GM21825 (cell line): ENCODE measurements at regions not wholly inside any gene's neighbourhood (a gene's known extent, or its start where the extent isn't known, plus 50 kb on each side); places are given as distances from the start of the nearest gene placed in this dataset.
"Not testable (repeated sequence)": the region's sequence is repeated elsewhere in the genome, so short reads cannot be mapped to it uniquely, and the experiment has no call there.

ENCODE experiments used
- ATAC-seq: cut with Tn5 transposase; IDR thresholded peaks from one replicate; pipeline ENCODE4 v1.9.1; 2021; ENCODE audit warnings: mild to moderate bottlenecking, moderate library complexity; ENCODE audit not compliant: unreplicated experiment

DNA sequence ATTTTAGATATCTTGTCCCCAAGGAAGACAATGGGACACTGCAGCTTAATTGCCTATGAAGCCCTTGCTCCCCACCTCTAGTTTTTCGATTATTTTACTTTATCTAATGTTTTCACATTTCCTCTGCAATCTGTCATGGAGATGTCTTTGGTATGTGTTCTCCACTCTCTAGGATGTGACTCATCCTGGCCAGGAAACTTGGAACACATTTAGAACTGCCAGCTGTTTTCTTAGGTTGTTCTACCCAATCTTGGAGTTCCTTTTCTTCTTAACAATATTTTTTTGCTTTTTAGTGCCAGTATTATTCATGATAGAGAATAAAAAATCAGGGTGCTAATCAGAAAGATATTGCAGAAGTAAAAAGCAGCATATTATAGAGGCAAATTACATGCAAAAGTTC lies 101.7 kb upstream of the CLEC14A start:
- no peak for ATAC-seq

GRCh38 chr14:38355473-38355872 lies 99.6 kb upstream of the CLEC14A start:
- ATAC-seq = not testable (repeated sequence)

- ATAC-seq = no peak
Observed at GRCh38 chr14:38350102-38350501, 94.2 kb upstream of the CLEC14A start.

GRCh38 chr14:38342803-38343202 lies 86.9 kb upstream of the CLEC14A start:
- no peak for ATAC-seq

DNA sequence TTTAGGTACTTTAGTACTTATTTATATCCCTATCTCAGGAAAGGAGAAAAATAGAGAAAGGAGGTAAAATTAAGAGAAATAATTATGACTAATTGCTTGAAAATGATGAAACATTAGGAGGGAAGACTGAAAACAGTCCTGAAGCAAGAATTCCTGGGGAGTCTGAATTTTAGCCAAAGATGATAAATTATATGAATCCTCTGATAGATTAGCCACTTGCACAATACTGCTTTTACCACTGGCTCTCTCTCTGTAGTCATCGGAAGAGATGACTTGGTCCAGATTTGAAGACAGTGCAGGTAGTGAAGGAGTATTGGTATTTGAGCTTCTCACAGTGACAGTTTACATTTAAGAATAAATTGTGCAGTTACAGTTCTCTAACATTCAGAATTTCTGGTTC lies 83.8 kb upstream of the CLEC14A start:
- no peak for ATAC-seq

- no peak for ATAC-seq
Observed at GRCh38 chr14:38336298-38336697, 80.4 kb upstream of the CLEC14A start.

GRCh38 chr14:38330275-38330674 lies 74.4 kb upstream of the CLEC14A start:
- ATAC-seq = no peak

GRCh38 chr14:38329246-38329645 lies 73.4 kb upstream of the CLEC14A start:
- no peak for ATAC-seq

GRCh38 chr14:38316922-38317321 lies 61.0 kb upstream of the CLEC14A start:
- no peak for ATAC-seq

DNA sequence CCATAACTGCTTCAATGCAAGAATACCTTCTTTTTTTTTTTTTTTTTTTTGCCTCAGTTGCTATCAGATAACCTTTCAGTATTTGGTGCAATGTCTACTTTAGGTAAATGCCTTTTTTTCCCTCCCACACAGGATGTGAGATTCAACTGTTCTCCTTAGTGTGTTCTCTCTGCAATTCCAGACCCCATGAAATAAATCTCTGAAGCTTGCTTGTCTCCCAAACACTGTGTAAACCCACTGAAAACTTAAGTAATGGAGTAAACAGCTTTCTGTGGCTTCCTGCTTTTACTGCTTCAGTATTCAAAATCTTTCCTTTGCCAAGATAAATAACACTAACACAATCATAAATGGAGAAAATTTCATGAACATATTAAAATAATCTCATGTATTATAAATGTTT lies 55.8 kb upstream of the CLEC14A start:
- no peak for ATAC-seq

GRCh38 chr14:38310420-38310995 lies 54.6 kb upstream of the CLEC14A start:
- no peak for ATAC-seq

DNA sequence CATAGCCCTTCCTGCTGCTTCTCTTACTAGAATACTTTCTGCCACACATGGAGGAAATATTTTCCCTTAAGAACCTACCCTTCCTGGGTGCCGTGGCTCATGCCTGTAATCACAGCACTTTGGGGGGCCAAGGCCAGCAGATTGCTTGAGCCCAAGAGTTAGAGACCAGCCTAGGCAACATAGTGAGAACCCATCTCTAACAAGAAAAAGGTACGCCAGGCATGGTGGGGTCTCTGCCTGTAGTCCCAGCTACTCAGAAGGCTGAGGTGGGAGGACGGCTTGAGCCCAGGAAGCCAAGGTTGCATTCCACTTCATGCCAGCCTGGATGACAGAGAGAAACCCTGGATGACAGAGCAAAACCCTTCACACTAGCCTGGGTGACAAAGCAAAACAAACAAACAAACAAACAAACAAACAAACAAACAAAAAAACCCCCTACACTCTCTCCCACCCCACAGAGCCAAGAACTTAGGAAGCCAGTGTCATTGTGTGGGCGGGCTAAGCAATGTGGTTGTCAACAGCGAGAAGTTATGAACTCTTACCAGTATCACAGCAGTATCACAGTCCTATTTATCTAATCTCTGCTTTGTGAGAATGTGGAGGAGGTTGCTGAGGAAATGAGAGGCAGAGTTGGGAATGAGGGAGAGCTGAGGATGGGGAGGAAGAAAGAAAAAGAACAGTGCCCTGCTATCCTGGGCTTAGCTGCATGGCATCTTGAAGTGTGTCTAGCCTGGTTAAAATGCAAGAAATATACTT lies 53.8 kb upstream of the CLEC14A start:
- ATAC-seq = no peak
